K562 (cell line): ENCODE measurements at regions not wholly inside any gene's neighbourhood (a gene's known extent, or its start where the extent isn't known, plus 50 kb on each side); places are given as distances from the start of the nearest gene placed in this dataset.
A peak's percentile ranks its signal among the peaks of the same experiment; 100 is the strongest.

ENCODE experiments used
- ARID1B ChIP-seq: fragments of 450-650 bp; IDR thresholded peaks from 2 replicates; pipeline ENCODE4 v1.6.1; 2016; ENCODE audit warnings: antibody characterized with exemption, mild to moderate bottlenecking, inconsistent platforms
- CBX8 ChIP-seq: fragments of 200-600 bp; sonication (generic); IDR thresholded peaks from 2 replicates; pipeline ENCODE4 v1.6.1; 2012; ENCODE audit warnings: borderline replicate concordance, mixed run types, low read depth, mild to moderate bottlenecking, moderate library complexity, mixed read lengths, low read length, control low read depth, inconsistent platforms; ENCODE audit not compliant: poor library complexity, severe bottlenecking; ENCODE audit errors: extremely low read depth
- CREB1 ChIP-seq, 2 experiments: sonication (generic) in 1 of 2; formaldehyde crosslinking in 1 of 2; IDR thresholded peaks; 2 replicates each; pipeline versions ENCODE4 v1.6.1 to v1.8.0; 2012 to 2022; ENCODE audit warnings: inconsistent platforms in 1 of 2, mild to moderate bottlenecking in 1 of 2, missing genetic modification reagents in 1 of 2, moderate library complexity in 1 of 2
- FOXM1 ChIP-seq, 2 experiments: fragments of 450-650 bp in 1 of 2; sonication (generic) in 1 of 2; formaldehyde crosslinking in 1 of 2; IDR thresholded peaks; 2 replicates each; pipeline versions ENCODE4 v1.6.1 to v1.9.0; 2017 to 2022; ENCODE audit warnings: low read depth in 2 of 2, mild to moderate bottlenecking in 2 of 2, missing genetic modification reagents in 1 of 2, moderate library complexity in 1 of 2
- GATAD2A ChIP-seq: fragments of 450-650 bp; IDR thresholded peaks from 2 replicates; pipeline ENCODE4 v1.6.1; 2017
- KAT7 ChIP-seq: sonication (generic); formaldehyde crosslinking; IDR thresholded peaks from 2 replicates; pipeline ENCODE4 v1.8.0; 2022; ENCODE audit warnings: missing genetic modification reagents, mild to moderate bottlenecking, borderline replicate concordance
- KLF1 ChIP-seq: fragments of 450-650 bp; IDR thresholded peaks from 2 replicates; pipeline ENCODE4 v1.6.1; 2016; ENCODE audit warnings: missing genetic modification characterization, missing compliant biosample characterization
- KLF13 ChIP-seq: fragments of 450-650 bp; IDR thresholded peaks from 2 replicates; pipeline ENCODE4 v1.6.1; 2016; ENCODE audit warnings: missing genetic modification characterization, low read depth, mild to moderate bottlenecking, missing compliant biosample characterization, moderate library complexity, borderline replicate concordance
- MAZ ChIP-seq, 2 experiments: fragments of 450-650 bp in 1 of 2; sonication (generic) in 1 of 2; formaldehyde crosslinking; IDR thresholded peaks in 1 of 2; conservative IDR thresholded peaks in 1 of 2; 2 replicates each; pipeline versions ENCODE4 v1.4.0 to v1.5.0; 2020; ENCODE audit warnings: mild to moderate bottlenecking in 1 of 2, missing genetic modification reagents in 1 of 2
- NEUROD1 ChIP-seq: fragments of 150-350 bp; IDR thresholded peaks from 2 replicates; pipeline ENCODE4 v1.6.1; 2014; ENCODE audit warnings: borderline replicate concordance, low read length, low read depth; ENCODE audit not compliant: partially characterized antibody
- NR0B1 ChIP-seq: fragments of 450-650 bp; IDR thresholded peaks from one replicate; pipeline ENCODE4 v1.6.1; 2018; ENCODE audit warnings: mild to moderate bottlenecking, moderate library complexity; ENCODE audit not compliant: partially characterized antibody
- PPARD ChIP-seq: fragments of 250-450 bp; sonication (Bioruptor Pico); IDR thresholded peaks from 2 replicates; pipeline ENCODE4 v1.8.0; 2022; ENCODE audit warnings: inconsistent platforms, mild to moderate bottlenecking, moderate library complexity
- RAD21 ChIP-seq, 2 experiments: fragments of 250-450 bp in 1 of 2; fragments of 450-650 bp in 1 of 2; sonication (Bioruptor Pico) in 1 of 2; formaldehyde crosslinking in 1 of 2; IDR thresholded peaks in 1 of 2; conservative IDR thresholded peaks in 1 of 2; 2 replicates each; pipeline versions ENCODE4 v1.4.0 to v1.8.0; 2020 to 2022; ENCODE audit warnings: mild to moderate bottlenecking in 2 of 2, moderate library complexity in 1 of 2
- RBFOX2 ChIP-seq: fragments of 200-400 bp; formaldehyde crosslinking; IDR thresholded peaks from 2 replicates; pipeline ENCODE4 v1.6.1; 2017; ENCODE audit warnings: low read depth, mild to moderate bottlenecking, low read length, moderate library complexity
- RBM34 ChIP-seq: fragments of 200-400 bp; formaldehyde crosslinking; IDR thresholded peaks from 2 replicates; pipeline ENCODE4 v1.6.1; 2018; ENCODE audit warnings: low read length, borderline replicate concordance; ENCODE audit not compliant: insufficient read depth
- TCF15 ChIP-seq: fragments of 250-450 bp; sonication (Bioruptor Pico); IDR thresholded peaks from 2 replicates; pipeline ENCODE4 v1.8.0; 2022; ENCODE audit warnings: moderate library complexity, mild to moderate bottlenecking, inconsistent platforms
- ZC3H8 ChIP-seq: fragments of 450-650 bp; IDR thresholded peaks from 2 replicates; pipeline ENCODE4 v1.6.1; 2017
- ZEB2 ChIP-seq: fragments of 450-650 bp; IDR thresholded peaks from 2 replicates; pipeline ENCODE4 v1.6.1; 2016
- ZNF175 ChIP-seq: fragments of 200-800 bp; sonication (Bioruptor generic); IDR thresholded peaks from 2 replicates; pipeline ENCODE4 v1.6.1; 2016; ENCODE audit warnings: low read depth, mild to moderate bottlenecking, missing genetic modification characterization, missing compliant biosample characterization
- ZNF224 ChIP-seq: sonication (generic); formaldehyde crosslinking; IDR thresholded peaks from 2 replicates; pipeline ENCODE4 v1.8.0; 2022; ENCODE audit warnings: mild to moderate bottlenecking, missing genetic modification reagents
- ZNF316 ChIP-seq: fragments of 450-650 bp; IDR thresholded peaks from 2 replicates; pipeline ENCODE4 v1.6.1; 2016
- ZNF511 ChIP-seq: sonication (generic); formaldehyde crosslinking; IDR thresholded peaks from 2 replicates; pipeline ENCODE4 v1.8.0; 2022; ENCODE audit warnings: mild to moderate bottlenecking, missing genetic modification reagents
- ZNF79 ChIP-seq: fragments of 250-450 bp; sonication (Bioruptor Pico); IDR thresholded peaks from 2 replicates; pipeline ENCODE4 v1.4.0; 2020; ENCODE audit warnings: low read depth, mild to moderate bottlenecking, moderate library complexity
- TF ChIP-seq, protein P1 (sequence below): sonication (generic); formaldehyde crosslinking; IDR thresholded peaks from 2 replicates; pipeline ENCODE4 v1.9.0; 2022; ENCODE audit warnings: mild to moderate bottlenecking, missing genetic modification reagents
- TF ChIP-seq, protein P2 (sequence below): sonication (generic); formaldehyde crosslinking; IDR thresholded peaks from 2 replicates; pipeline ENCODE4 v1.8.0; 2022; ENCODE audit warnings: mild to moderate bottlenecking, missing genetic modification reagents

GRCh38 chr1:65538664-65539063 is 118.2 kb downstream of the LEPR start (continued):
- TF ChIP-seq FOXM1 (IDR thresholded peaks at IDR 0.05; ENCODE audit: low read depth) (peak; percentile 82), FOXM1 (CRISPR knock-in tag; IDR thresholded peaks at IDR 0.05; ENCODE audit: low read depth) (no peak), ZEB2 (no peak; the same call in 1 of the 2 replicates), RBFOX2 (no peak), ARID1B (peak; percentile 98), TCF15 (CRISPR knock-in tag) (no peak), ZNF316 (no peak), PPARD (CRISPR knock-in tag) (no peak), ZNF224 (CRISPR knock-in tag) (no peak), CBX8 (no peak), GATAD2A (no peak; the same call in 1 of the 2 replicates), CREB1 (IDR thresholded peaks at IDR 0.05) (no peak; the same call in 1 of the 2 replicates), CREB1 (CRISPR knock-in tag; IDR thresholded peaks at IDR 0.05) (no peak), RAD21 (CRISPR knock-in tag; conservative IDR thresholded peaks at IDR 0.05 in 1 of 2, IDR thresholded peaks at IDR 0.05 in 1 of 2) (no peak), ZNF511 (no peak), RBM34 (no peak), KAT7 (CRISPR knock-in tag) (no peak), ZNF175 (peak; percentile 40; the same call in 1 of the 2 replicates), ZNF79 (CRISPR knock-in tag) (no peak), NR0B1 (no peak), MAZ (CRISPR knock-in tag; conservative IDR thresholded peaks at IDR 0.05 in 1 of 2, IDR thresholded peaks at IDR 0.05 in 1 of 2) (no peak), NEUROD1 (no peak), KLF13 (tag) (no peak), KLF1 (no peak), ZC3H8 (peak; percentile 82; the same call in 1 of the 2 replicates)
- TF ChIP-seq, protein P1, sequence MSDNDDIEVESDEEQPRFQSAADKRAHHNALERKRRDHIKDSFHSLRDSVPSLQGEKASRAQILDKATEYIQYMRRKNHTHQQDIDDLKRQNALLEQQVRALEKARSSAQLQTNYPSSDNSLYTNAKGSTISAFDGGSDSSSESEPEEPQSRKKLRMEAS (CRISPR knock-in tag), result no peak
- TF ChIP-seq, protein P2, sequence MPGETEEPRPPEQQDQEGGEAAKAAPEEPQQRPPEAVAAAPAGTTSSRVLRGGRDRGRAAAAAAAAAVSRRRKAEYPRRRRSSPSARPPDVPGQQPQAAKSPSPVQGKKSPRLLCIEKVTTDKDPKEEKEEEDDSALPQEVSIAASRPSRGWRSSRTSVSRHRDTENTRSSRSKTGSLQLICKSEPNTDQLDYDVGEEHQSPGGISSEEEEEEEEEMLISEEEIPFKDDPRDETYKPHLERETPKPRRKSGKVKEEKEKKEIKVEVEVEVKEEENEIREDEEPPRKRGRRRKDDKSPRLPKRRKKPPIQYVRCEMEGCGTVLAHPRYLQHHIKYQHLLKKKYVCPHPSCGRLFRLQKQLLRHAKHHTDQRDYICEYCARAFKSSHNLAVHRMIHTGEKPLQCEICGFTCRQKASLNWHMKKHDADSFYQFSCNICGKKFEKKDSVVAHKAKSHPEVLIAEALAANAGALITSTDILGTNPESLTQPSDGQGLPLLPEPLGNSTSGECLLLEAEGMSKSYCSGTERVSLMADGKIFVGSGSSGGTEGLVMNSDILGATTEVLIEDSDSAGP, result no peak
